ENCODE measurements at regions not wholly inside any gene's neighbourhood (a gene's known extent, or its start where the extent isn't known, plus 50 kb on each side); places are given as distances from the start of the nearest gene placed in this dataset.
"Not testable (repeated sequence)": the region's sequence is repeated elsewhere in the genome, so short reads cannot be mapped to it uniquely, and the experiment has no call there.

DNA sequence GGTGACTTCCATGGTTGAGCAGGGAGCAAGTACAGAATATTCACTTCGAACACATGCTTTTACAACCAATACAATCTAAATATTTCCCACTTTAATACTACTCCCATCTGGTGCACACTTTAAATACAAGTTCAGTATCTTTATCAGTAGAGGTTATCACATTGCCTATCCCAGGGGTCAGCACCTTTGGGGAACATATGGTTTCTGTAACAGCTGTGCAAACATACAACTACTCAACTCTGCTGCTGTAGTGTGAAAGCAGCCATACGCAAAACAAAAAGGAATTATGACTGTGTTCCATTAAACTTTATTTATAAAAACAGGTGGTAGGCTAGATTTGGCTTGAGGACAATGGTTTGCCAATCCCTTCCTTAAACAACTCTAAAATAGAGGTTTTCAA lies 157.5 kb downstream of the XPNPEP1 start:
- H3F3A ChIP-seq (ENCODE audit: insufficient read depth): no peaks in the 10 kb centered on the region
- H3K36me3 ChIP-seq (ENCODE audit: low read length): no peaks in the 10 kb centered on the region
- H3K9me2 ChIP-seq (replicated peaks; ENCODE audit: insufficient read depth, low read length): no peaks in the 10 kb centered on the region
- H3K9me3 ChIP-seq (ENCODE audit: insufficient read depth, low read length): no peaks in the 10 kb centered on the region
- H4K20me1 ChIP-seq (ENCODE audit: low read depth, low read length): no peaks in the 10 kb centered on the region
- TF ChIP-seq, protein P1, sequence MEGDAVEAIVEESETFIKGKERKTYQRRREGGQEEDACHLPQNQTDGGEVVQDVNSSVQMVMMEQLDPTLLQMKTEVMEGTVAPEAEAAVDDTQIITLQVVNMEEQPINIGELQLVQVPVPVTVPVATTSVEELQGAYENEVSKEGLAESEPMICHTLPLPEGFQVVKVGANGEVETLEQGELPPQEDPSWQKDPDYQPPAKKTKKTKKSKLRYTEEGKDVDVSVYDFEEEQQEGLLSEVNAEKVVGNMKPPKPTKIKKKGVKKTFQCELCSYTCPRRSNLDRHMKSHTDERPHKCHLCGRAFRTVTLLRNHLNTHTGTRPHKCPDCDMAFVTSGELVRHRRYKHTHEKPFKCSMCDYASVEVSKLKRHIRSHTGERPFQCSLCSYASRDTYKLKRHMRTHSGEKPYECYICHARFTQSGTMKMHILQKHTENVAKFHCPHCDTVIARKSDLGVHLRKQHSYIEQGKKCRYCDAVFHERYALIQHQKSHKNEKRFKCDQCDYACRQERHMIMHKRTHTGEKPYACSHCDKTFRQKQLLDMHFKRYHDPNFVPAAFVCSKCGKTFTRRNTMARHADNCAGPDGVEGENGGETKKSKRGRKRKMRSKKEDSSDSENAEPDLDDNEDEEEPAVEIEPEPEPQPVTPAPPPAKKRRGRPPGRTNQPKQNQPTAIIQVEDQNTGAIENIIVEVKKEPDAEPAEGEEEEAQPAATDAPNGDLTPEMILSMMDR (IDR thresholded peaks at IDR 0.05; ENCODE audit: insufficient read depth, low read length, poor library complexity, severe bottlenecking): no peak
- TF ChIP-seq EZH2phosphoT487 (conservative IDR thresholded peaks at IDR 0.05; ENCODE audit: low read length): no peak
- H2AFZ ChIP-seq (ENCODE audit: low read depth, low read length, severe bottlenecking): no peak overlapping the region
- no peak overlapping the region for H3K9ac ChIP-seq (ENCODE audit: low read length)
- no peak overlapping the region for H3K27ac ChIP-seq (ENCODE audit: low read depth, low read length)
- no peaks in the 10 kb centered on the region for H3K79me2 ChIP-seq (ENCODE audit: insufficient read depth, low read length)
- H3K27me3 ChIP-seq (ENCODE audit: low read length): no peaks in the 10 kb centered on the region
- no peak overlapping the region for H3K4me3 ChIP-seq (ENCODE audit: insufficient read depth, low read length, poor library complexity, severe bottlenecking)
- H3K4me2 ChIP-seq (ENCODE audit: low read depth, low read length, poor library complexity, severe bottlenecking): no peak overlapping the region

DNA sequence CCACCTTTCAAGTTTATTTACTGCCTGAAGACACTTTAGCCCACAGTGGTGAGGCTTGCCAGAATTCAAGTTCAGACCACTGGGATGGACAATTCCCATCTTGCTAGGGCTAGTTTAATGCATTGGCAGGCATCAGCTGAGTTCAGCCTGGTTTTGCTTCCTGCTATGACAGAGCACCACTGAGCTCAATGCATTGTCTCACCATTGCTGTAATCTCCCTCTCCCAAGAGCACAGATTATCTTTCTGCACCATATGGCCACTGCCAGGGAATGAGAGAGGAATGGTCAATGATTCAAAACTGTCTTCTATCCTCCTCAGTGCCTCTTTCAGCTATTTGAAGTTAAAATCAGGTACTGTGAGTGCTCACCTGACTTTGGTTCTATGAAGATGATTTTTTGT lies 160.8 kb downstream of the XPNPEP1 start:
- TF ChIP-seq, protein P1 (IDR thresholded peaks at IDR 0.05; ENCODE audit: insufficient read depth, low read length, poor library complexity, severe bottlenecking): no peak
- no peak for TF ChIP-seq EZH2phosphoT487 (conservative IDR thresholded peaks at IDR 0.05; ENCODE audit: low read length)
- Histone ChIP-seq H3K9me2 (replicated peaks; ENCODE audit: insufficient read depth, low read length) (no peaks in the 10 kb centered on the region), H4K20me1 (ENCODE audit: low read depth, low read length) (no peaks in the 10 kb centered on the region)

DNA sequence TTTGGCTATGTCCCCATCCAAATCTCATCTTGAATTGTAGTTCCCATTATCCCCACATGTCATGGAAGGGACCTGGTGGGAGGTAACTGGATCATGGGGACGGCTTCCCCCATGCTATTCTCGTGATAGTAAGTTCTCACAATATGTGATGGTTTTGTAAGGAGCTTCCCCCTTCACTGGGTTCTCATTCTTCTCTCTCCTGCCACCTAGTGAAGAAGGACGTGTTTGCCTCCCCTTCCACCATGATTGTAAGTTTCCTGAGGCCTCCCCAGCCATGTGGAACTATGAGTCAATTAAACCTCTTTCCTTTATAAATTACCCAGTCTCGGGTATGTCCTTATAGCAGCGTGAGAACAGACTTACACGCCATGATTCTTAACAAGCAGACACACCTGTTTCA lies 165.6 kb downstream of the XPNPEP1 start:
- H3K9me2 ChIP-seq (replicated peaks; ENCODE audit: insufficient read depth, low read length); H3K9ac ChIP-seq (ENCODE audit: low read length); H3K27ac ChIP-seq (ENCODE audit: low read depth, low read length); H4K20me1 ChIP-seq (ENCODE audit: low read depth, low read length); H3K9me3 ChIP-seq (ENCODE audit: insufficient read depth, low read length); H3K4me3 ChIP-seq (ENCODE audit: insufficient read depth, low read length, poor library complexity, severe bottlenecking); H3K79me2 ChIP-seq (ENCODE audit: insufficient read depth, low read length); H3K27me3 ChIP-seq (ENCODE audit: low read length); H3K4me2 ChIP-seq (ENCODE audit: low read depth, low read length, poor library complexity, severe bottlenecking); H3F3A ChIP-seq (ENCODE audit: insufficient read depth); H3K36me3 ChIP-seq (ENCODE audit: low read length); H2AFZ ChIP-seq (ENCODE audit: low read depth, low read length, severe bottlenecking): not testable (repeated sequence)

More for the DNA sequence above, 160.8 kb downstream of the XPNPEP1 start:
- H3K27me3 ChIP-seq (ENCODE audit: low read length): no peaks in the 10 kb centered on the region
- no peak overlapping the region for H3K27ac ChIP-seq (ENCODE audit: low read depth, low read length)
- no peaks in the 10 kb centered on the region for H3K36me3 ChIP-seq (ENCODE audit: low read length)
- no peaks in the 10 kb centered on the region for H3K9me3 ChIP-seq (ENCODE audit: insufficient read depth, low read length)
- H3K9ac ChIP-seq (ENCODE audit: low read length): no peak overlapping the region
- no peak overlapping the region for H2AFZ ChIP-seq (ENCODE audit: low read depth, low read length, severe bottlenecking)
- no peaks in the 10 kb centered on the region for H3K79me2 ChIP-seq (ENCODE audit: insufficient read depth, low read length)
- H3F3A ChIP-seq (ENCODE audit: insufficient read depth): no peaks in the 10 kb centered on the region
- H3K4me2 ChIP-seq (ENCODE audit: low read depth, low read length, poor library complexity, severe bottlenecking): no peak overlapping the region
- no peak overlapping the region for H3K4me3 ChIP-seq (ENCODE audit: insufficient read depth, low read length, poor library complexity, severe bottlenecking)

DNA sequence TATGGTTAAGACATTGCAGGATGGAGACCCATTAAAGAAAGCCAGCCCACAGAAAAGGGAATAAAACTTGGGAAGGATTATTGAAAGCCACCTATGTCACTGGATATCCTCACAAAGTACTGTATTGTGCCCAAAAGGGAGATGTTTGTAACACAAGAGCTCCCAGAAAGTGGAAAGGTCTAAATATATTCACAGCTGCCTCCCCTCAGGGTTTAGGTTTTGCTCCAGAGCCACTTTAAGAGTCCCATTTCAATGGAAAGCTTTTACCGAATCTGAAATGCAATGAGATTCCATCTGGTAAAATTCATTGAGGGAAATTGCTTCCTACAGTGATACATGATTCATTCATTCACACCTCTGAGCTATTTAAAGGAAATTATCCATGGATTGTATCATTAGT lies 176.4 kb downstream of the XPNPEP1 start:
- Histone ChIP-seq H3K27ac (ENCODE audit: low read depth, low read length) (no peak overlapping the region), H3K4me2 (ENCODE audit: low read depth, low read length, poor library complexity, severe bottlenecking) (no peak overlapping the region), H3F3A (ENCODE audit: insufficient read depth) (no peaks in the 10 kb centered on the region), H3K9me2 (replicated peaks; ENCODE audit: insufficient read depth, low read length) (no peaks in the 10 kb centered on the region), H3K4me3 (ENCODE audit: insufficient read depth, low read length, poor library complexity, severe bottlenecking) (no peak overlapping the region), H3K9me3 (ENCODE audit: insufficient read depth, low read length) (no peaks in the 10 kb centered on the region), H2AFZ (ENCODE audit: low read depth, low read length, severe bottlenecking) (no peak overlapping the region), H4K20me1 (ENCODE audit: low read depth, low read length) (no peaks in the 10 kb centered on the region), H3K9ac (ENCODE audit: low read length) (no peak overlapping the region), H3K36me3 (ENCODE audit: low read length) (no peaks in the 10 kb centered on the region), H3K27me3 (ENCODE audit: low read length) (0 out of 2 replicates have a peak, but pooled peaks cover 2% of the 10 kb centered on the region), H3K79me2 (ENCODE audit: insufficient read depth, low read length) (no peaks in the 10 kb centered on the region)
- TF ChIP-seq EZH2phosphoT487 (conservative IDR thresholded peaks at IDR 0.05; ENCODE audit: low read length): no peak
- TF ChIP-seq, protein P1 (IDR thresholded peaks at IDR 0.05; ENCODE audit: insufficient read depth, low read length, poor library complexity, severe bottlenecking): no peak
